ENCODE measurements at regions not wholly inside any gene's neighbourhood (a gene's known extent, or its start where the extent isn't known, plus 50 kb on each side); places are given as distances from the start of the nearest gene placed in this dataset.
A peak's percentile ranks its signal among the peaks of the same experiment; 100 is the strongest.

- DNase-seq: no peak
Measured at GRCh38 chr2:105649534-105649933, 95.2 kb upstream of the NCK2 start.

DNA sequence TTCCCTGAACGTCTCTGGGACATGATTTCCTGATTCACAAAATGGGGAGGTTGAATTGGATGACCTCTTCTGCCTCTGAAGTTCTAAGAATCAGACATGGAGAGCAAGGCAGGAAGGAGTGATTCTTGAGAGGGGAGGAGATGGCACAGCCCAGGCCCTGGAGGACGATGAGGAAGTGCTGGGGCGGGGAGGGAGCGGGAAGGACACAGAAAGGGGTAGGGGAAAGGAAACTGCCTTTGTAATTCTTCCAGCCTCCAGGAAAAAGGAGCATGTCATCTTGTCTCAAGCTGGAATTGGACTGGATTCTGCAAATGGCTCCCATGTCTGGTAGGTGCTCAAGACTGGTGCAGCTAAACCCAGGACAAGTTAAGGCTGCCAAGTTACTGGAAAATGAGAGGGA, 97.0 kb upstream of the NCK2 start:
- DNase-seq: no peak

- no peak for DNase-seq
Measured at GRCh38 chr2:105646774-105647076, 98.0 kb upstream of the NCK2 start.

DNA sequence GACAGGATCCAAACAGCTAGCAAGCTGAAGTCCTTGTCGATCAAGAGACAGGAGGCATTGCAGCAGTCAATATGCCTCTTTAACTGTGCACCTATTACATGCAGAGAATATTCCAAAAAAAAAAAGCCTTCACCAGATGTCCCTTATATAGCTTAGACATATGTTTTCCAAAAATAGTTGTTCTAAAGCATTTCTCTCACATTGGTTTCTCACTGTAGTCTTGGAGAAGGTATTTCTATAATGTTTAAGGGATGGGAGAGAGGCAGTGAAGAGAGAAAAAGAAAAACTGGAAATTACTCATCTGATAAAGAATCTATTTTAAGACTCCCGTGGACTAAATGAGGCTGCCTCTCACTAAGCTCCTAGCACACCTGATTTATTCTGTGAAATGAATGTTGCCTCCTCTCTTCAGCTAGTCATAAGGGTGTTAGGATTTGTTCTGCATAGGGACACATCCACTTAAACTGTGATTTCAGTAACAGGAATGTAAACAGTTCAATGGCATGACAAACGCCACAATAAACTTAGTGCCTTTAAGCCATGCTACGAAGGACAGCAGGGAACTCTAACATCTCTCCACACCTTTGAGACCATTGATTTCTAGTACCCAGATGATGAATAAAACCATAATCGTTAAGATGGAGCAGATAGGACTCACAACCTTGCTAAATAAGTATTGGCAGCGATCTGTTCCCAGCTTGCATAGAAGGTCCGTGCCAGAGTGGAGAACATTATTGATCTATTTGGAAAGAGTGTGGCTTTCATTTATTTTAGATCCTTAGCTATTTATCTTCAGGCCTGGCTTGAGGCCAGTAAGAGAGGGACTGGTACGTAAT, 98.6 kb upstream of the NCK2 start:
- no peak for DNase-seq

GRCh38 chr2:105645031-105645937, 99.4 kb upstream of the NCK2 start:
- DNase-seq: no peak

GRCh38 chr2:105644174-105644980, 100.3 kb upstream of the NCK2 start:
- DNase-seq: no peak

DNA sequence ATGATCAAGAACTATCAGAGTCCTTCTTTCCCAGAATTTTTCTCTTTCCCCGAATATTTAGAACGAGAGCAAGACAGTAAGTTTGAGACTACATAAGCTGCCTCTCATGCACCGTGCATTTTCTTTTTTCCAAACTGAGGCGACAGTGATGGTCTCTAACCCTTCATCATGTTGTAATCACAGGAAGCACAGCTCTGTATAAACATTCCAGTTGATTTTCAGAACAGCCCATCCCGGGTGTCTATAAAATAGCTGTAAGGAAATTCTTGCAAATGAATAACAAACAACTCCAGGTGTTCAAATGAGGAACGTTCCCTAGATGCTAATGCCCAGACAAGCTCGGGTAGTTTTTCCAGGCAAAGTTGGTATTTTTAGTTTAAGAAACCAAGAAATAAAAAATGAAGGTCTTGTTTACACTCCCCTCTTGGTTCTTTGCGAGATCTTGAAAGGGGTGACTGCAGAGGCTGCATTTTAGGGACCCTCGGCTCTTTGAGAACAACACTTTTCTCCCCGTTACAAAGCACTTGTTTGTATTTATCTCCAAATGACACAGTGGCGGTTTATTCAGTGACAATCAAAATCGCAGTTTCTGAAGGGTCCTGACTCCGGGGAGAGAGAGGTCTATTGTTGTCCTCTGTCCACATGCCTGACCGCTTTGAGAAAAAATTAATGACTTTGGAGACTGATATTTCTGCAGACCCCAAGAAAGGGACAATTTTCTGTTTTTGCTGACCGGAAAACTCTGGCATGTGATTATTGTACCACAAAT, 101.1 kb upstream of the NCK2 start:
- no peak for DNase-seq

GRCh38 chr2:105641389-105641811, 103.3 kb upstream of the NCK2 start:
- DNase-seq: peak; percentile 80

DNA sequence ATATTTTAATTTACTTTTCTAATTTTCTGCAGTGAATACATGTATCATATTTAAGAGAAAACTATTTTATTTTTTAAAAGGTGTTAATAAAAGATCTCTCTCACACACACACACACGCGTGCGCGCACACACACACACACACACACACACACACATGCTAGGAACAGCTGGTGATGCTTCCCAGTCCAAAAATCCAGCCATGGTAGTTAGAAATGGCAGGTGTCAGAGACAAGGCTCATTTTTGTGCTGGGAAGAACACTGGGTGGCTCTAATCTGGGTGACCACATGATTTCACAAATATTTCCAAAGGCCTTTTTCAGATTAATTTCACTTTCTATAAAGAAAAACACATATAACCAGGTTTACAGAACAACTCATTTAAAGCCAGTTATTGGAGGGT, 104.5 kb upstream of the NCK2 start:
- peak; percentile 47 for DNase-seq

- no peak for DNase-seq
Measured at GRCh38 chr2:105636109-105636740, 108.5 kb upstream of the NCK2 start.

GRCh38 chr2:105635564-105635963, 109.1 kb upstream of the NCK2 start:
- DNase-seq: no peak

DNA sequence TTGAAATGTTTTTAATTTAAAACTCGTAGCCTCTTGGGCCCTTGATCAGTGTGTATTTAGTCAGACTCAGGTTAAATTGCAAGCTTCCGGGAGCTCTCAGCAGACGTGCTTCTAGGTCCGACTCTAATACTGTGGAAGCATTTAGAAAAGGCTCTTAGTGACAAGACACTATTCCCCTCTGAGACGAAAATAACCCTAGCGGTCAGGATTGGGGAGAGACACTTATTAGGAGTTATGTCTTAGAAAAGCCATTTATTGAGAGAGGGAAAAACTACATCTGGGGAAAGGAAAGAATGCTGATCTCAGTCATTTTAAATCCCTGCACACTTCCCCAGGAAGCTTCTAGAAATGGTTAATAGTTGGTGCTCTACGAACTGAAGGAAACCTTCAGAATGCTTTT, 110.5 kb upstream of the NCK2 start:
- no peak for DNase-seq

GRCh38 chr2:105631922-105632321, 112.8 kb upstream of the NCK2 start:
- no peak for DNase-seq

DNA sequence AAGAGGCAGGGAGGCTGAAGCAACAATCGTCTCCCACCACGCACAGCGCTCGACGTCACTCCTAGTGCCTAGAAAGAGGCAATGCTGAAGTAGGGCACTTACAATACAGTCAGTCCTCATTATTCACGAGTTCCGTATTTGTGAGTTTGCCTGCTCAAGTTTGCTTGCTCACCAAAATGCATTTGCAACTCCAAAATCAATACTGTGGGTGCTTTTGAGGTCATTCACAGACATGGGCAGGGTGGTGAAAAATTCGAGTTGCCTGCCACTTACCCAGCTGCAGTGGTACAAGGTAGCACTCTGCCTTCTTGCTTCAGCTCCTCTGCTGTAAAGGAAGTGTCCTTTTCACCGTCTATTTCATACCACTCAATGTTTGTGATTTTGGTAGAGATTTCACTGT, 113.7 kb upstream of the NCK2 start:
- no peak for DNase-seq

GRCh38 chr2:105629634-105630033, 115.1 kb upstream of the NCK2 start:
- DNase-seq: no peak

DNA sequence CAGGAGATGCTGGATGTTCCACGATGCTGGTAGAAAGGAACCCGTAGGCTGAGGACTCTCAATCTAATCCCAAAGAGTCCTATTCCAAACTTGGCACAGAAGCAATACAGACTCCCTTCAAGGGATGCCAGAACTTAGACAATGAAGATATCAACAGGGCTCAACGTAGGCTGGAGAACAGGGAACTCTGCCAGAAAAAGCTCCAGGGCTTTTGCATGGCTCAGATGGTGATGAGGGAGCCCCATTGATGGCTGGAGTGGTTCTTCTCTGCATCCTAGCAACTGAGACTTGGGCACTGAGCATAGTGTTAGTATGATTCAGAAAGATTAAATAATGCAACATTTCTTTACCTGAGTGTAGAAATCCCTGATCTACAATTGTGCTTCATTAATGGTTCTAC, 117.2 kb upstream of the NCK2 start:
- DNase-seq: no peak

GRCh38 chr2:105626966-105627340, 117.8 kb upstream of the NCK2 start:
- no peak for DNase-seq

- no peak for DNase-seq
Measured at GRCh38 chr2:105626212-105626965, 118.3 kb upstream of the NCK2 start.

- no peak for DNase-seq
Measured at GRCh38 chr2:105625632-105626031, 119.1 kb upstream of the NCK2 start.

DNA sequence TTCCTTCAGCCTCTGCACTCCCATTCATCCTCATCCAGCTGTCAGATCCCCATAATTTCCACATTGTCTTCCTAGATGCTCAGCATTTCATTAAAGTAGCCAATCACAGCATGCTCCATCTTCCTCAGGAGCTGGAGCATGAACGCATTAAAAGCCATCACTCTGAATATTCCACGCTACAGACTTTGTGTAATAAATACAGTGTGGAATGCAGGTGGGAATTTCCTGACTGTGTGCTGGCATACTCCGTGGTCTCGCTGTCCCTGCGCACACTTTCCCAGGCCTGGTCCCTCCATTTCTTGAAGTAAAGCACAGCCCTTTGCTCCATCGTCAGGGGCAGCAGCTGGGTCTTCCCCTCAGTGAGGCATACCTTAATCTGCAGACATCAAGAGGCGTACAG, 123.7 kb upstream of the NCK2 start:
- no peak for DNase-seq

- DNase-seq: no peak
Measured at GRCh38 chr2:105618351-105618659, 126.4 kb upstream of the NCK2 start.

Data from left hindlimb (tissue), 1 donor.